Activated B cell treated with CpG ODN at 0.5 μM for 24 hours (primary cell): ENCODE measurements at regions not wholly inside any gene's neighbourhood (a gene's known extent, or its start where the extent isn't known, plus 50 kb on each side); places are given as distances from the start of the nearest gene placed in this dataset.

Experiments
- ATAC-seq: fragments of 200-7000 bp; cut with Tn5 transposase; one replicate; pipeline ENCODE4 v1.10.0; 2021; ENCODE audit warnings: low read depth, mild to moderate bottlenecking, moderate library complexity
- CTCF ChIA-PET: fragments of 350-600 bp; sonication (Branson Sonifier 250); formaldehyde crosslinking; loops from one replicate; lab custom pipeline; 2021; ENCODE audit warnings: antibody characterized with exemption; lab: Charles Lee
- POLR2A ChIA-PET: fragments of 350-600 bp; sonication (Branson Sonifier 250); formaldehyde crosslinking; loops from one replicate; lab custom pipeline; 2021; ENCODE audit warnings: antibody characterized with exemption; lab: Charles Lee
- DNase-seq: peaks from one replicate; pipeline ENCODE4 v3.0.0; 2022
- H3K27ac Mint-ChIP-seq: one replicate; pipeline ENCODE4 v1.8.0; 2020; ENCODE audit warnings: mixed read lengths
- H3K27me3 Mint-ChIP-seq: one replicate; pipeline ENCODE4 v1.8.0; 2021; ENCODE audit warnings: mixed read lengths
- H3K36me3 Mint-ChIP-seq: one replicate; pipeline ENCODE4 v1.8.0; 2021; ENCODE audit warnings: low read depth, mixed read lengths
- H3K4me1 Mint-ChIP-seq: one replicate; pipeline ENCODE4 v1.8.0; 2021; ENCODE audit warnings: mixed read lengths
- H3K4me3 Mint-ChIP-seq: one replicate; pipeline ENCODE4 v1.8.0; 2020; ENCODE audit warnings: mild to moderate bottlenecking, mixed read lengths
- H3K9me3 Mint-ChIP-seq: one replicate; pipeline ENCODE4 v1.8.0; 2020; ENCODE audit warnings: mixed read lengths
- CTCF ChIP-seq: fragments of 200-600 bp; IDR thresholded peaks from one replicate; pipeline ENCODE4 v1.8.0; 2022; ENCODE audit warnings: antibody characterized with exemption, mild to moderate bottlenecking
- intact Hi-C: fragments of 100-400 bp; cut with micrococcal nuclease; formaldehyde crosslinking; loops from one replicate; pipeline ENCODE4 v1.15.1; 2024

- H3K4me1 Mint-ChIP-seq, result no peaks in the 10 kb centered on the region
- H3K4me3 Mint-ChIP-seq, result no peak overlapping the region
- POLR2A ChIA-PET, result no interaction called here
- DNase-seq (no peak), ATAC-seq (no peak)
- H3K27me3 Mint-ChIP-seq, result no peaks in the 10 kb centered on the region
- H3K9me3 Mint-ChIP-seq, result no peaks in the 10 kb centered on the region
- CTCF ChIA-PET, result no interaction called here
- H3K27ac Mint-ChIP-seq, result no peak overlapping the region
- intact Hi-C loops, result no loop called here
- TF ChIP-seq CTCF, result no peak
- no peaks in the 10 kb centered on the region for H3K36me3 Mint-ChIP-seq
Observed at GRCh38 chr21:24989516-24989915, 617.8 kb downstream of the MRPL39 start.

GRCh38 chr21:24988941-24989340, 618.3 kb downstream of the MRPL39 start:
- Mint-ChIP-seq H3K27me3 (no peaks in the 10 kb centered on the region), H3K9me3 (no peaks in the 10 kb centered on the region), H3K4me3 (no peak overlapping the region), H3K4me1 (no peaks in the 10 kb centered on the region), H3K27ac (no peak overlapping the region), H3K36me3 (no peaks in the 10 kb centered on the region)
- no peak for ATAC-seq
- POLR2A ChIA-PET, result no interaction called here
- intact Hi-C loops, result no loop called here
- CTCF ChIA-PET, result no interaction called here
- DNase-seq, result no peak
- no peak for TF ChIP-seq CTCF

GRCh38 chr21:24976238-24976637, 631.0 kb downstream of the MRPL39 start:
- H3K4me1 Mint-ChIP-seq, result peaks cover 9% of the 10 kb centered on the region

GRCh38 chr21:24969068-24969467, 638.2 kb downstream of the MRPL39 start:
- intact Hi-C loops, result no loop called here
- H3K27ac Mint-ChIP-seq, result no peak overlapping the region
- H3K4me1 Mint-ChIP-seq, result peaks cover 2% of the 10 kb centered on the region
- ATAC-seq, result no peak
- H3K4me3 Mint-ChIP-seq, result no peak overlapping the region
- H3K27me3 Mint-ChIP-seq, result no peaks in the 10 kb centered on the region
- CTCF ChIA-PET, result no interaction called here
- TF ChIP-seq CTCF, result no peak
- no peak for DNase-seq
- POLR2A ChIA-PET, result no interaction called here
- peaks cover 14% of the 10 kb centered on the region for H3K9me3 Mint-ChIP-seq
- H3K36me3 Mint-ChIP-seq, result no peaks in the 10 kb centered on the region

More at GRCh38 chr21:24976238-24976637, 631.0 kb downstream of the MRPL39 start:
- DNase-seq, result no peak
- Mint-ChIP-seq H3K27ac (no peak overlapping the region), H3K36me3 (no peaks in the 10 kb centered on the region), H3K27me3 (no peaks in the 10 kb centered on the region), H3K4me3 (no peak overlapping the region), H3K9me3 (peaks cover 10% of the 10 kb centered on the region)
- ATAC-seq, result no peak
- ChIA-PET POLR2A (no interaction called here), CTCF (no interaction called here)
- no peak for TF ChIP-seq CTCF
- intact Hi-C loops, result no loop called here

- DNase-seq, result no peak
- H3K27me3 Mint-ChIP-seq, result no peaks in the 10 kb centered on the region
- no peaks in the 10 kb centered on the region for H3K36me3 Mint-ChIP-seq
- ChIA-PET POLR2A (no interaction called here), CTCF (no interaction called here)
- peak; percentile 42 for ATAC-seq
- no peak for TF ChIP-seq CTCF
- intact Hi-C loops, result no loop called here
- H3K4me3 Mint-ChIP-seq, result peak overlapping the region; percentile 1
- peaks cover 6% of the 10 kb centered on the region for H3K9me3 Mint-ChIP-seq
- peaks cover 18% of the 10 kb centered on the region for H3K4me1 Mint-ChIP-seq
- no peak overlapping the region for H3K27ac Mint-ChIP-seq
Observed at GRCh38 chr21:24955275-24955961, 651.9 kb downstream of the MRPL39 start.
